Lower leg skin (tissue), 4 donors: ENCODE measurements at regions not wholly inside any gene's neighbourhood (a gene's known extent, or its start where the extent isn't known, plus 50 kb on each side); places are given as distances from the start of the nearest gene placed in this dataset.
"Not testable (repeated sequence)": the region's sequence is repeated elsewhere in the genome, so short reads cannot be mapped to it uniquely, and the experiment has no call there.

Experiments used
- DNase-seq, 2 donors: peaks; one replicate each; pipeline ENCODE4 v3.0.0-alpha.2; 2019; ENCODE audit warnings: low spot score in 2 of 2
- H3K4me3 ChIP-seq: fragments of 200-600 bp; sonication (generic); 2 replicates; pipeline ENCODE4 v1.5.1; 2017; ENCODE audit warnings: mild to moderate bottlenecking, low read depth; ENCODE audit not compliant: poor library complexity, severe bottlenecking
- CTCF ChIP-seq, 3 donors: fragments of 450-650 bp; IDR thresholded peaks; one replicate each; pipeline ENCODE4 v1.5.1; 2016; ENCODE audit warnings: antibody characterized with exemption in 3 of 3, mild to moderate bottlenecking in 3 of 3, moderate library complexity in 2 of 3
- POLR2A ChIP-seq, 2 donors: fragments of 450-650 bp; IDR thresholded peaks; one replicate each; pipeline ENCODE4 v1.6.1; 2016 to 2017; ENCODE audit warnings: antibody characterized with exemption in 2 of 2, mild to moderate bottlenecking in 1 of 2, moderate library complexity in 1 of 2
- WGBS, 2 donors: methylation state at CpG; one replicate each; pipeline ENCODE4 v1.1.5; 2018; 5-methylcytosine and 5-hydroxymethylcytosine counted together
- intact Hi-C: fragments of 100-400 bp; cut with DNase I; formaldehyde crosslinking; loops from one replicate; pipeline ENCODE4 v1.15.0; 2023; ENCODE audit warnings: low total_unique reads

- DNase-seq = no peak
- intact Hi-C loops = no loop called here
- 55 to 62% methylated on average over 3 of the region's 3 CpGs for WGBS, 2 donors
- no peak overlapping the region for H3K4me3 ChIP-seq
- TF ChIP-seq CTCF (IDR thresholded peaks at IDR 0.05) = no peak
- no peak for TF ChIP-seq POLR2A (IDR thresholded peaks at IDR 0.05)
Measured at GRCh38 chr4:33831442-33832066, 2412.8 kb downstream of the ARAP2 start.

DNA sequence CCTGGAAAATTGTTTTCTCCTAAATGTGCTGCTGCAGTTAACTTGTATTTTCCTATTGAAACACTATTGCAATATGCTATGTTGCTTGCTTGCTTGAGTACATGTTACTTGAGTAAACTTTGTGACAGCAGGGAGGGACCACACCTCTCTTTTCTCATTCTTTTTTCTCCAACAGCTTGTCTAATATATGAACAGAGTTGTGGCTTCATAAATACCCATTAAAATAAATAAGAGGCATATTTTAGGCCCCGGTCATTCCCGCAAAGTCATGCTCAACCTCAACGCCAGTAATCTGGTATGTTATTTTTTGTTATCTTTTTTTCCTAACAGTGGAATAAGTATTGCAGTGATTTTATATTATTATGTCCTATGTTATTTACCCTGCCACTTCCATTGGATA is 2408.6 kb downstream of the ARAP2 start:
- intact Hi-C loops, DNase-seq, H3K4me3 ChIP-seq: not testable (repeated sequence)
- 94 to 95% methylated on average over 3 of the region's 3 CpGs for WGBS, 2 donors

GRCh38 chr4:33837043-33837838 is 2407.1 kb downstream of the ARAP2 start:
- H3K4me3 ChIP-seq = no peak overlapping the region
- no peak for TF ChIP-seq CTCF (IDR thresholded peaks at IDR 0.05)
- TF ChIP-seq POLR2A (IDR thresholded peaks at IDR 0.05) = no peak
- no peak for DNase-seq
- intact Hi-C loops = no loop called here
- WGBS, 2 donors = 84 to 87% methylated on average over 5 of the region's 5 CpGs

DNA sequence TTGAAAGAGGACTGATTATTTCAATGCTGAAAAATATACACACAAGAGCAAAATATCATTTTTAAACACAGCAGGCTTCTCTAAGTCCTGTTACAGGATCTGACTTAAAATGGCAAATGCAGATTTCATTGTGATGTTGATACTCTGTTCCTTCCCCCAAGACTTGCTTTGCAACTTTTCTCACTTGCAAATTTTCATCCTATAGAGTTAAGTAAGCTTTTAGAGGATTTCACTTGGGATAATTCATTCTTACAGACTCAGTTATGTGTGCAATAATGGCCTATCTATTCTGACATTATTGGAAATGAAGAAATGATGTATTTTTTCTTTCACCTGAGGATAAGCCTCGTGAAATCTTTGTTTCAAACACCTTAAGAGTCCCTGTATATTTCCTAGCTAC is 2403.2 kb downstream of the ARAP2 start:
- DNase-seq = no peak
- TF ChIP-seq POLR2A (IDR thresholded peaks at IDR 0.05) (no peak), CTCF (IDR thresholded peaks at IDR 0.05) (no peak)
- no peak overlapping the region for H3K4me3 ChIP-seq
- 50 to 53% methylated on average over 1 of the region's 1 CpG for WGBS, 2 donors
- intact Hi-C loops = no loop called here

DNA sequence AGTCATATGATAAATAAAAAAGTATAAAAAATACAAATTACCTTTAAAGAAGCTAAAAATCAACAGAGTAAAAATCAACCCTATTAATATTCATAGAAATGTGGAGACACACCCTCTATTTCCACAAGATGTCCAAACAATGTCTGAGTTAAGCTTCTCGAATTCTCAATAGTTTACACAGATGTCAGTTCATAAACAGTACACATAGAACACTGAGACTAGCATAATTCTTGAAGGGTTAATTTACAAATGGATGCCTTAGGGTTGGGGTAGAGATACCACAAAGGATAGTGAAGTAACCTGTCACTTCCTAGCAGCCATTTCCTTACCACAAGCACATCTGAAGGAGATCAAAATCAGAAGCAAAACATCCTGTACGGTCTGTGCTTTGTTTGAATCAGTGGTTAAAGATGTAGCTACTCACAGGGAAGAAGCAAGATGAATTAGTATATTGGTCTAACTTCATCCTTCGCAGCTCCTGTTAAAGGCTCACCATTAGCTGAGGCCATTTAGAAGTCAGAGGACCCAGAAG is 2393.9 kb downstream of the ARAP2 start:
- TF ChIP-seq POLR2A (IDR thresholded peaks at IDR 0.05) (no peak), CTCF (IDR thresholded peaks at IDR 0.05) (no peak)
- intact Hi-C loops = no loop called here
- WGBS, 2 donors = 76 to 78% methylated on average over 3 of the region's 3 CpGs

DNA sequence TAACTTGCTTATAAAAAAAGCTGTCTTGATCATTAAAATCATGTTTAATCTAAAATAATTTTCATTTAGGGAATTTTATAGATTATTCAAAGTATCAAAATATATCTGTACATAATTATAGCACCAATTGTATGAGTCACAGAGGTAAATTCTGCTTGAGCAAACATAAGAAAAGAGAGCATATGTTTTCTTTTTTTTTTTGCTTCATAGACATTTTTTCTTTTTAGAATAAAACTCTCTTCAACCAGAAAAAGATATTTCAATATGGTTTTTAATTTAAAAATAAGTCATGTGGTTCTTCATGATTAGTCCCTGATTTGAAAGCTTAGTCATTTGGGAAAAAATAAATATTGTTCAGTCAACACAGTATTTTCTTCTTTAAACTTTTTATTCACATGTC is 2390.6 kb downstream of the ARAP2 start:
- intact Hi-C loops, H3K4me3 ChIP-seq, DNase-seq: not testable (repeated sequence)

More for the DNA sequence above, 2393.9 kb downstream of the ARAP2 start:
- no peak overlapping the region for H3K4me3 ChIP-seq
- DNase-seq = no peak
